PC-9 (cell line): ENCODE measurements at regions not wholly inside any gene's neighbourhood (a gene's known extent, or its start where the extent isn't known, plus 50 kb on each side); places are given as distances from the start of the nearest gene placed in this dataset.

ENCODE experiments used
- CTCF ChIP-seq: fragments of 200-600 bp; sonication (generic); conservative IDR thresholded peaks from 2 replicates; pipeline ENCODE4 v1.6.1; 2017; ENCODE audit warnings: mixed run types, antibody characterized with exemption, mild to moderate bottlenecking, moderate library complexity
- EZH2 ChIP-seq: fragments of 200-600 bp; sonication (generic); IDR thresholded peaks from 2 replicates; pipeline ENCODE4 v1.8.0; 2017; ENCODE audit warnings: antibody characterized with exemption, low read depth

- TF ChIP-seq CTCF (no peak), EZH2 (no peak)
Observed at GRCh38 chr7:67475293-67475692, 478.7 kb downstream of the TYW1 start.
